Tibial nerve (tissue), 4 donors: ENCODE measurements at regions not wholly inside any gene's neighbourhood (a gene's known extent, or its start where the extent isn't known, plus 50 kb on each side); places are given as distances from the start of the nearest gene placed in this dataset.

Experiments used
- EP300 ChIP-seq, 2 donors: sonication (generic); formaldehyde crosslinking; IDR thresholded peaks; one replicate each; pipeline ENCODE4 v1.6.1; 2017; ENCODE audit warnings: antibody characterized with exemption in 2 of 2, mild to moderate bottlenecking in 1 of 2
- POLR2A ChIP-seq, 2 donors: fragments of 450-650 bp; IDR thresholded peaks; one replicate each; pipeline ENCODE4 v1.6.1; 2017; ENCODE audit warnings: antibody characterized with exemption in 2 of 2, mild to moderate bottlenecking in 2 of 2, moderate library complexity in 2 of 2
- TF ChIP-seq, protein P1 (sequence below), 5 experiments: fragments of 200-600 bp in 3 of 5; fragments of 450-650 bp in 2 of 5; sonication (generic) in 3 of 5; IDR thresholded peaks; one replicate each; pipeline ENCODE4 v1.5.1; 2016 to 2019; ENCODE audit warnings: antibody characterized with exemption in 5 of 5, mild to moderate bottlenecking in 3 of 5, moderate library complexity in 2 of 5

DNA sequence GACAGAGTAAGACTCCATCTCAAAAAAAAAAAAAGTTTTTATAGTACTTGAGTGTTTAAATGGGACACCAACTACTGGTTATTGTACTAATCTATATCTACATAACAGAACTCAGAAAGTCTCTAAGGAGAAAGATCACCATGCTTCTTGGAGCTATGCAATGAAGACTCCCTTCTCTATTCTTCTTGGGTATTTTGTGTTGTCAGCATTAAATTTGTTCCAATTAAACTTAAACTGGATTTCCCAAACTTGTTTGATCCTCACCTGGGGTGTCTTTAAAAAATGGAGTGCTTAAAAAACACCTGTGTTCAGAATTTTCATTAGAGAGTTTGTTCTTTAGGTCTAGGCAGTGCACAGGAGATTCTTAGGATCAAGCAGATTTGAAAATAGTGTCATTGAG is 536.0 kb downstream of the GATA3 start:
- TF ChIP-seq POLR2A (IDR thresholded peaks at IDR 0.05) = no peak
- TF ChIP-seq, protein P1, sequence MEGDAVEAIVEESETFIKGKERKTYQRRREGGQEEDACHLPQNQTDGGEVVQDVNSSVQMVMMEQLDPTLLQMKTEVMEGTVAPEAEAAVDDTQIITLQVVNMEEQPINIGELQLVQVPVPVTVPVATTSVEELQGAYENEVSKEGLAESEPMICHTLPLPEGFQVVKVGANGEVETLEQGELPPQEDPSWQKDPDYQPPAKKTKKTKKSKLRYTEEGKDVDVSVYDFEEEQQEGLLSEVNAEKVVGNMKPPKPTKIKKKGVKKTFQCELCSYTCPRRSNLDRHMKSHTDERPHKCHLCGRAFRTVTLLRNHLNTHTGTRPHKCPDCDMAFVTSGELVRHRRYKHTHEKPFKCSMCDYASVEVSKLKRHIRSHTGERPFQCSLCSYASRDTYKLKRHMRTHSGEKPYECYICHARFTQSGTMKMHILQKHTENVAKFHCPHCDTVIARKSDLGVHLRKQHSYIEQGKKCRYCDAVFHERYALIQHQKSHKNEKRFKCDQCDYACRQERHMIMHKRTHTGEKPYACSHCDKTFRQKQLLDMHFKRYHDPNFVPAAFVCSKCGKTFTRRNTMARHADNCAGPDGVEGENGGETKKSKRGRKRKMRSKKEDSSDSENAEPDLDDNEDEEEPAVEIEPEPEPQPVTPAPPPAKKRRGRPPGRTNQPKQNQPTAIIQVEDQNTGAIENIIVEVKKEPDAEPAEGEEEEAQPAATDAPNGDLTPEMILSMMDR (IDR thresholded peaks at IDR 0.05) = no peak
- no peak for TF ChIP-seq EP300 (IDR thresholded peaks at IDR 0.05)
